Prostate gland (tissue), 2 donors: ENCODE measurements at regions not wholly inside any gene's neighbourhood (a gene's known extent, or its start where the extent isn't known, plus 50 kb on each side); places are given as distances from the start of the nearest gene placed in this dataset.

Experiments used
- POLR2AphosphoS5 ChIP-seq: sonication (generic); formaldehyde crosslinking; IDR thresholded peaks from one replicate; pipeline ENCODE4 v1.6.1; 2017; ENCODE audit warnings: antibody characterized with exemption
- TF ChIP-seq, protein P1 (sequence below), 4 experiments: fragments of 200-600 bp in 2 of 4; fragments of 450-650 bp in 2 of 4; sonication (generic) in 2 of 4; IDR thresholded peaks; 1 replicate in 3 of 4; 2 replicates in 1 of 4; pipeline ENCODE4 v1.5.1; 2016 to 2019; ENCODE audit warnings: antibody characterized with exemption in 4 of 4, mild to moderate bottlenecking in 2 of 4, moderate library complexity in 2 of 4

DNA sequence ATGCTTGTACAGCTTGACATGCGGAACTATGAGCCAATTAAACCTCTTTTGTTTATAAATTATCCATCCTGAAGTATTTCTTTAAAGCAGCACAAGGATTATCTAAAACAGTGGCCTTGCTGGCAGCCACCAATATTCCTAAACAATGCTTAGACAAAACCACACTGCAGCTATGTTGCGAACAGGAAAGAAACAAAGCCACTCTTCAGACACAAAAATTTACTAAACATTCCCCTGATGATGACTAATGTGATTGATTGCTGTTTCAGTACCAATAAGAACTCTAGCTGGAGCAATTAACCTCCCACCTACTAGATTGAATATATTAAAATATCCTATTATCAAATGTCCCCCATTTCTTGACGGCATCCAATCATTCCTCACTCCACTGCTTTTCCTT lies 325.8 kb upstream of the REG3G start:
- TF ChIP-seq, protein P1, sequence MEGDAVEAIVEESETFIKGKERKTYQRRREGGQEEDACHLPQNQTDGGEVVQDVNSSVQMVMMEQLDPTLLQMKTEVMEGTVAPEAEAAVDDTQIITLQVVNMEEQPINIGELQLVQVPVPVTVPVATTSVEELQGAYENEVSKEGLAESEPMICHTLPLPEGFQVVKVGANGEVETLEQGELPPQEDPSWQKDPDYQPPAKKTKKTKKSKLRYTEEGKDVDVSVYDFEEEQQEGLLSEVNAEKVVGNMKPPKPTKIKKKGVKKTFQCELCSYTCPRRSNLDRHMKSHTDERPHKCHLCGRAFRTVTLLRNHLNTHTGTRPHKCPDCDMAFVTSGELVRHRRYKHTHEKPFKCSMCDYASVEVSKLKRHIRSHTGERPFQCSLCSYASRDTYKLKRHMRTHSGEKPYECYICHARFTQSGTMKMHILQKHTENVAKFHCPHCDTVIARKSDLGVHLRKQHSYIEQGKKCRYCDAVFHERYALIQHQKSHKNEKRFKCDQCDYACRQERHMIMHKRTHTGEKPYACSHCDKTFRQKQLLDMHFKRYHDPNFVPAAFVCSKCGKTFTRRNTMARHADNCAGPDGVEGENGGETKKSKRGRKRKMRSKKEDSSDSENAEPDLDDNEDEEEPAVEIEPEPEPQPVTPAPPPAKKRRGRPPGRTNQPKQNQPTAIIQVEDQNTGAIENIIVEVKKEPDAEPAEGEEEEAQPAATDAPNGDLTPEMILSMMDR (IDR thresholded peaks at IDR 0.05) = no peak
- no peak for TF ChIP-seq POLR2AphosphoS5
